Activated naive CD8-positive, alpha-beta T cell (primary cell): ENCODE measurements at regions not wholly inside any gene's neighbourhood (a gene's known extent, or its start where the extent isn't known, plus 50 kb on each side); places are given as distances from the start of the nearest gene placed in this dataset.

Experiments used
- H3K27ac Mint-ChIP-seq: one replicate; pipeline ENCODE4 v1.8.0; 2021; ENCODE audit warnings: mixed read lengths
- H3K27me3 Mint-ChIP-seq: one replicate; pipeline ENCODE4 v1.8.0; 2021; ENCODE audit warnings: mixed read lengths
- H3K36me3 Mint-ChIP-seq: one replicate; pipeline ENCODE4 v1.8.0; 2021; ENCODE audit warnings: mixed read lengths
- H3K4me1 Mint-ChIP-seq: one replicate; pipeline ENCODE4 v1.8.0; 2021; ENCODE audit warnings: low read depth, mixed read lengths
- H3K4me3 Mint-ChIP-seq: one replicate; pipeline ENCODE4 v1.8.0; 2021; ENCODE audit warnings: mild to moderate bottlenecking, mixed read lengths
- H3K9me3 Mint-ChIP-seq: one replicate; pipeline ENCODE4 v1.8.0; 2021; ENCODE audit warnings: low read depth, mixed read lengths

- Mint-ChIP-seq H3K27ac (no peak overlapping the region), H3K27me3 (peaks cover 3% of the 10 kb centered on the region), H3K9me3 (no peaks in the 10 kb centered on the region), H3K36me3 (no peaks in the 10 kb centered on the region), H3K4me3 (no peak overlapping the region), H3K4me1 (no peaks in the 10 kb centered on the region)
Measured at GRCh38 chr21:38956856-38957571, 151.3 kb downstream of the ETS2 start.

GRCh38 chr21:38956521-38956855, 150.8 kb downstream of the ETS2 start:
- Mint-ChIP-seq H3K36me3 (no peaks in the 10 kb centered on the region), H3K4me3 (no peak overlapping the region), H3K27me3 (peaks cover 3% of the 10 kb centered on the region), H3K9me3 (no peaks in the 10 kb centered on the region), H3K27ac (no peak overlapping the region), H3K4me1 (no peaks in the 10 kb centered on the region)

GRCh38 chr21:38956007-38956406, 150.3 kb downstream of the ETS2 start:
- H3K36me3 Mint-ChIP-seq, result no peaks in the 10 kb centered on the region
- no peak overlapping the region for H3K27ac Mint-ChIP-seq
- H3K4me1 Mint-ChIP-seq, result no peaks in the 10 kb centered on the region
- no peaks in the 10 kb centered on the region for H3K9me3 Mint-ChIP-seq
- H3K27me3 Mint-ChIP-seq, result peaks cover 3% of the 10 kb centered on the region
- H3K4me3 Mint-ChIP-seq, result no peak overlapping the region

GRCh38 chr21:38955495-38955894, 149.8 kb downstream of the ETS2 start:
- Mint-ChIP-seq H3K27me3 (peaks cover 3% of the 10 kb centered on the region), H3K36me3 (no peaks in the 10 kb centered on the region), H3K27ac (no peak overlapping the region), H3K9me3 (no peaks in the 10 kb centered on the region), H3K4me1 (no peaks in the 10 kb centered on the region), H3K4me3 (no peak overlapping the region)

- Mint-ChIP-seq H3K9me3 (peaks cover 5% of the 10 kb centered on the region), H3K27me3 (peaks cover 3% of the 10 kb centered on the region), H3K4me3 (no peak overlapping the region), H3K27ac (no peak overlapping the region), H3K36me3 (no peaks in the 10 kb centered on the region), H3K4me1 (no peaks in the 10 kb centered on the region)
Measured at GRCh38 chr21:38954588-38955004, 148.9 kb downstream of the ETS2 start.

- Mint-ChIP-seq H3K4me3 (no peak overlapping the region), H3K27ac (no peak overlapping the region), H3K27me3 (peaks cover 3% of the 10 kb centered on the region), H3K4me1 (no peaks in the 10 kb centered on the region), H3K36me3 (no peaks in the 10 kb centered on the region), H3K9me3 (peaks cover 5% of the 10 kb centered on the region)
Measured at GRCh38 chr21:38953516-38953915, 147.8 kb downstream of the ETS2 start.

DNA sequence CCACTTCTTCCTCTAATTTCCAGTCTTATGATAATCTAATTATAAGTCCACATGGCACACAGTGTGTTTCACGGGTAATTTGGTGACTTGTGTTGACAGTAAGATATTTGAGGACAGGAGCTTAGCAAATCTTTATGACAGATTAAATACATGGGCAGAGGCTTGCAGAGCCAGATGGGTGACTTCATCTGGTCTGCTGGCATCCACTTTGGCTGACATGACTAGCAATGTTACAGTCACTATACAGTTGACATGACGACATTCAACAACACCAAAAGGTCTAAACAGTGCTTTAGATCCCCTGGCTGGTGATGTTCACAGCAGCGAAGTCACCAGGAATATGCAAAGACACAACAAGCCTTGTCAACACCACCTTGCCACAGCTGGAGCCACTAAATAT, 147.2 kb downstream of the ETS2 start:
- Mint-ChIP-seq H3K36me3 (no peaks in the 10 kb centered on the region), H3K4me3 (no peak overlapping the region), H3K27me3 (peaks cover 2% of the 10 kb centered on the region), H3K27ac (no peak overlapping the region), H3K4me1 (no peaks in the 10 kb centered on the region), H3K9me3 (peaks cover 5% of the 10 kb centered on the region)

- Mint-ChIP-seq H3K4me3 (no peak overlapping the region), H3K36me3 (no peaks in the 10 kb centered on the region)
Measured at GRCh38 chr21:38951095-38951730, 145.5 kb downstream of the ETS2 start.

DNA sequence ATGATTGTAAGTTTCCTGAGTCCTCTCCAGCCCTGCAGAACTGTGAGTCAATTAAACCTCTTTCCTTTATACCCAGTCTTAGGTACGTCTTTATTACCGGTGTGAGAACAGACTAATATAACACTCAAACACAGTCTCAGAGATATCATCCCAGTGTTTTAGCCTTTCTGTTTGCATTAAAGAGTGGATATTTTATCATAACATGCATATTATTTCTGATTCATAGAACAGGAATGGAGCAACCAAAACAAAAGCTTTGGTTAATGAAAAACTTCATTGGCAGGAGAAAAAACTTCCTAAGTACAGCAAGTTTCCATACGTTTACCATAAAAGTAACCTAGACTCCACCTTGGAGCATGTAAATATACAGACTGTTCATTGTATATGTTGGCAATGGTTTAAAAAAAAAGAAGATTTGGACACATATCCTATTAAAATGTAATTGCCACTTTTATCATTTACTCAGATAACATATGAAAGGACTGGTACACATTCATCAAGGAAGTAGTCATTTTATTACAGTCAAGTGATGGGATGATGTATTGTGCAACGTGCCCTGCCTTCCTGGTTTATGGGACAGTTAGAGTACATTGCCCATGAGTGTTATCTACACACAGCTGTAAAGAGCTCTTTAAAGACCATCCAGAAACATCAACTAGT, 144.8 kb downstream of the ETS2 start:
- no peak overlapping the region for H3K4me3 Mint-ChIP-seq
- no peaks in the 10 kb centered on the region for H3K36me3 Mint-ChIP-seq
- H3K9me3 Mint-ChIP-seq, result peaks cover 5% of the 10 kb centered on the region
- no peak overlapping the region for H3K27ac Mint-ChIP-seq
- no peaks in the 10 kb centered on the region for H3K27me3 Mint-ChIP-seq
- H3K4me1 Mint-ChIP-seq, result no peaks in the 10 kb centered on the region

More at GRCh38 chr21:38951095-38951730, 145.5 kb downstream of the ETS2 start:
- H3K27ac Mint-ChIP-seq, result no peak overlapping the region
- no peaks in the 10 kb centered on the region for H3K4me1 Mint-ChIP-seq
- H3K9me3 Mint-ChIP-seq, result peaks cover 5% of the 10 kb centered on the region
- H3K27me3 Mint-ChIP-seq, result no peaks in the 10 kb centered on the region

GRCh38 chr21:38949070-38949380, 143.3 kb downstream of the ETS2 start:
- H3K36me3 Mint-ChIP-seq, result no peaks in the 10 kb centered on the region
- peaks cover 5% of the 10 kb centered on the region for H3K9me3 Mint-ChIP-seq
- no peak overlapping the region for H3K27ac Mint-ChIP-seq
- no peaks in the 10 kb centered on the region for H3K27me3 Mint-ChIP-seq
- H3K4me3 Mint-ChIP-seq, result no peak overlapping the region
- H3K4me1 Mint-ChIP-seq, result no peaks in the 10 kb centered on the region

DNA sequence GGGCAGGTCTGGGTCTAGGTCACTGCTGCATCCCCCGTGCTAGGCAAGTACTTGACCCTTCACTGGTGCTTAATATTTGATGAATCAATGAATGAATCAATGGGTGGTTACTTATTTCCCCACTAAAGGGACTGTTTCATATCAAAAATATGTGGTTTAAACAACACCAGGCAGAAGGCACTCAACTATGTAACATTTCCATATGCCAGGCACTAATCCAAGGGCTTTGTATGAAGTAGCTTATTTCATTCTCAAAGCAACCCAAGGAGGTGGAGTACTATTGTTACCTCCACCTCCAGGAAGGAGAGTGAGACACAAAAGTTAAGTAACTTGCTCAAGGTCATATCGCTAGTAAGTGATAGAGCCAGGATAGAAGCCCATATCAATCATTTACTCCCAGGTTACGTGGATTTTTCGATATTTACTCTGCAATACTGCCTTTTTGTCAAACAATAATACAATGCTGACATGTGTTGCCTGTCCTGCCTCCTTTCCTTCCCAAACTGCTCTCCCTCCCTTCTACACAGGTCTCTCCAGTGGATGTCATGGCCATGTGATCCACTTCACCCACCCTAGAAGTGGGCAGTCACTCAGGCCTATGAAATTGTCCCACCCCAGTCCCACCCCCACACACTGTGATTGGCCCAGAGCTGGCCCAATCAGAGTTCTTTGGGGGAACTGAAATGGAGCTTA, 142.8 kb downstream of the ETS2 start:
- Mint-ChIP-seq H3K27ac (no peak overlapping the region), H3K27me3 (no peaks in the 10 kb centered on the region), H3K4me1 (no peaks in the 10 kb centered on the region), H3K4me3 (no peak overlapping the region), H3K36me3 (no peaks in the 10 kb centered on the region), H3K9me3 (peaks cover 5% of the 10 kb centered on the region)

GRCh38 chr21:38945545-38946245, 140.0 kb downstream of the ETS2 start:
- H3K36me3 Mint-ChIP-seq, result no peaks in the 10 kb centered on the region
- H3K4me3 Mint-ChIP-seq, result no peak overlapping the region
- H3K4me1 Mint-ChIP-seq, result no peaks in the 10 kb centered on the region
- peaks cover 5% of the 10 kb centered on the region for H3K9me3 Mint-ChIP-seq
- no peaks in the 10 kb centered on the region for H3K27me3 Mint-ChIP-seq
- H3K27ac Mint-ChIP-seq, result no peak overlapping the region

- Mint-ChIP-seq H3K9me3 (no peaks in the 10 kb centered on the region), H3K4me1 (no peaks in the 10 kb centered on the region), H3K27me3 (no peaks in the 10 kb centered on the region), H3K4me3 (no peak overlapping the region), H3K36me3 (no peaks in the 10 kb centered on the region), H3K27ac (no peak overlapping the region)
Measured at GRCh38 chr21:38944903-38945302, 139.2 kb downstream of the ETS2 start.

GRCh38 chr21:38944402-38944801, 138.7 kb downstream of the ETS2 start:
- Mint-ChIP-seq H3K4me1 (no peaks in the 10 kb centered on the region), H3K36me3 (no peaks in the 10 kb centered on the region), H3K27me3 (no peaks in the 10 kb centered on the region), H3K9me3 (no peaks in the 10 kb centered on the region), H3K27ac (no peak overlapping the region), H3K4me3 (no peak overlapping the region)

DNA sequence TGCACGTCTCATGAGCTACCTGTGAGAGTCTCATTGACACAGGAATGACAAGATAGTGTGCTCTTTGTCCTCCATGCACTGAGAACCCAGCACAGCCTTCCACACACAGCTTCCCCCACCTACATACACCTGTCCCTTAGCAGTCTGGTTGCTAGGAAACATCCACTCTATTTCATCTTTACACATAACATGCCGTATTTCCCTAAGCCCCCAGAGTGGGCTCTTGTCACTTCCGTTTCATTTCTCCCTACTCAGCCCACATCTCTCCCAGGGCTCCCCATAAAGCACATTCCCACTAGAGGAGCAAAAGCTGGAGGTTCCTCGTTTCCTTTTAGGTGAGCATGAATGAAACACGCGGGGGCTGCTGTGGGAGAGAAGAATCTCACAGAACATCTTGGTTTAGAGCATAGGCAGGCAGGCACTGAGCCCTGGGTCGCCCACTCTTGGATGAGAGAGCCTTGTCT, 137.1 kb downstream of the ETS2 start:
- Mint-ChIP-seq H3K36me3 (no peaks in the 10 kb centered on the region), H3K4me3 (no peak overlapping the region), H3K27ac (no peak overlapping the region), H3K9me3 (no peaks in the 10 kb centered on the region), H3K27me3 (no peaks in the 10 kb centered on the region), H3K4me1 (peaks cover 7% of the 10 kb centered on the region)
